ENCODE measurements at regions not wholly inside any gene's neighbourhood (a gene's known extent, or its start where the extent isn't known, plus 50 kb on each side); places are given as distances from the start of the nearest gene placed in this dataset.
A peak's percentile ranks its signal among the peaks of the same experiment; 100 is the strongest.
"Not testable (repeated sequence)": the region's sequence is repeated elsewhere in the genome, so short reads cannot be mapped to it uniquely, and the experiment has no call there.

- DNase-seq = no peak
Measured at GRCh38 chr1:73194965-73195364, 912.6 kb upstream of the NEGR1 start.

DNA sequence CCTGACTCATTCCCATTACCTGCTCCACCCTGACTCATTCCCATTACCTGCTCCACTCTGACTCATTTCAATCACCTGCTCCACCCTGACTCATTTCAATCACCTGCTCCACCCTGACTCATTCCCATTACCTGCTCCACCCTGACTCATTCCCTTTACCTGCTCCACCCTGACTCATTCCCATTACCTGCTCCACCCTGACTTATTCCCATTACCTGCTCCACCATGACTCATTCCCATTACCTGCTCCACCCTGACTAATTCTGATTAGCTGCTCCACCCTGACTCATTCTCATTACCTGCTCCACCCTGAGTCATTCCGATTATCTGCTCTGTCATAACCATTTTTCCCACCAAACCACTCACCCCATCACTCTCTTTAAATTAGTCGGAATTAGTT lies 901.2 kb upstream of the NEGR1 start:
- DNase-seq = not testable (repeated sequence)

- DNase-seq = no peak
Measured at GRCh38 chr1:73181190-73181540, 898.8 kb upstream of the NEGR1 start.

DNA sequence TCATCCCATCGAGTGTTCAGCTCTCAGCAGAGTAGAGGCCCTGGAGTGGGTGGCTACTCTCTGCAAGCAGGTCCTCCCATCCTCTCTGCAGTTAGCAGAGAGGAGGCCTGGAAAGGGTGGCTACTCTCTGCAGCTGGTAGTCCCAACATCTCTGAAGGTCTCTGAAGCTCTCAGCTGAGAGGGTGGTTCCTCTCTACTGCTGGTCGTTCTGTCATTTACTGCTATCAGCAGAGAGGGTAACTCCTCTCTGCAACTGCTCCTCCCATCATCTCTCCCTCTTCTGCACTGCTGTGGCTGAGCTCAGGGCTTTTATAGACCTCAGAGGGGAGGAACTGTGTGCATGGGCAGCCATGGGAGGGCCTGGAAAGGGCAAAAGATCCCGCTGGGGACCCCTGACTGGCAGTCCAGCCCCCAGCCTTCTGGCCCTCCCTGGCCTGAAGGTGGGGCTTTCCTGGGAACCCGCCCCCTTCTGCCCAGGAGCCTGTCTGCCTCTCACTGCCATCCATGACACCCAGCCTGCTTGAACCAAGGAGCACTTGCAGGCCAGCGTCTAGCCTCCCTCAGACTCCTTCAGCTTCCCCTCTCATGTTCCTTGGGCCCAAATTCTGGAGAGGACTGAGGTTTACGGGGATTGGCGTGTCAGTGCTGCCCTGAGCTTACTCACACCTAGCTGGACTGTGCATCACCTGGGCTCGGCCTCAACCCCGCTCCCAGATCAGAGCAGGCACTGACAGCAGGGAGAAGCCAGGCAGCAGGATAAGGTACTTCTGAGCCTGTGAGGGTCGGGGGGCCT lies 898.3 kb upstream of the NEGR1 start:
- no peak for DNase-seq

DNA sequence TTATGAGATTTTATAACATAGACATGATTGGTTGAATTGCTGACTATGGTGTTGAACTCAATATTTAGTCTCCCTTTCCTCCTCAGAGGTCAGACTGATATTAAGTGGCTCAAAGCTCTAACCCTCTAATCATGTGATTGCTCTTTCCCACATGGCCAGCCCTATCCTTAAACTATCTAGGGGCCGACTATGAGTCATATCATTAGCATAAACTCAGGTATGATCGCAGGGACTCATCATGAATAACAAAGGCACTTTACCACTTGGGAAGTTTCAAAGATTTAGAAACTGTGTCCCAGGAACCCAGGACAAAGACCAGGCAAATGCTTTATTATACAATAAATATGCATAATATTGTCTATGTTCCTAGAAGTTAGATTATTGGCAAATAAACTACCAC lies 894.6 kb upstream of the NEGR1 start:
- DNase-seq = no peak

DNA sequence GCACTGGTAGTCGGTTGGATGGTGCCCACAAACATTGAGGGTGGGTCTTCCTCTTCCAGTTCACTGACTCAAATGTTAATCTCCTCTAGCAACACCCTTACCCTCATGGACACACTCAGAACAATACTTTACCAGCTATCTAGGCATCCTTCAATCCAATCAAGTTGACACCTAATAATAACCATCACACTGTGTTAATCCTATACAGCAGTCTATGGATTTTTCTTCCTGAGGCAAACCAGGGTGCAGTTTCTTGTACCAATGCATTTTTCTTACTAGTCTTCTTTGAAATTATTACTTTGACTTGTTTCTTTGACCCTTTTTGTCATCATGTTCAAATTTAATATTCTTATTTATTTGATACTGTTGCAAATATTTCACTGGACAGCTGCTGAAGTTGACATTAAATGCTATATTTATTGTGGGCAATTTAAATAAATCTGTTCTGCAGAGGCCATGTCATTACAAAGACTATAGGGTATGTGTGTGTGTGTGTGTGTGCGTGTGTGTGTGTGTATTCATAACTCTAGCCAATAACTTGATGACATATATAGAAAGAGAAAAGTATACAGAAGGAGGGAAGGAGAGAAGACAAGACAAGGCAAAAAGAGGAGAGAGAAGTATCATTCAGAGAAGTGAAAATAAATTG lies 884.8 kb upstream of the NEGR1 start:
- DNase-seq = no peak

- DNase-seq = no peak
Measured at GRCh38 chr1:73162564-73162963, 880.2 kb upstream of the NEGR1 start.

GRCh38 chr1:73161418-73161817 lies 879.1 kb upstream of the NEGR1 start:
- no peak for DNase-seq

GRCh38 chr1:73160759-73161158 lies 878.4 kb upstream of the NEGR1 start:
- no peak for DNase-seq

DNA sequence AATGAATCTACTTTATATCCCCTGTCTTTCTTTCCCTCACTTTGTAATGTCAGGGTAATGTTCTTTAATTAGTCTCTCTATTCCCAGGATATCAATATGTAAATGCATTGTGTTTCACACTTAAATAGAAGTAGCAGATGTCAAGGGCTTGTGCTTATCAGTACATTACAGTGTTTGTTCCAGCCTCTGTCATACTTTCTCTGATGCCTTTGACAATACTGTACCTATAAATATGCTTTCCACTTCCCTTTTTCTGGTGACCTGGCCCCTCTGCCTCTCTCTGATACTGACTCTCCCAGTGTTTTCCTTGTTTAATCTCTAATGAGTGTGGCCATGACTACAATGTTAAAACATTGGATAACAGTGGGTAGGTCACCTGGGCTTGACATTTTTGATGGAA lies 862.0 kb upstream of the NEGR1 start:
- DNase-seq = no peak

DNA sequence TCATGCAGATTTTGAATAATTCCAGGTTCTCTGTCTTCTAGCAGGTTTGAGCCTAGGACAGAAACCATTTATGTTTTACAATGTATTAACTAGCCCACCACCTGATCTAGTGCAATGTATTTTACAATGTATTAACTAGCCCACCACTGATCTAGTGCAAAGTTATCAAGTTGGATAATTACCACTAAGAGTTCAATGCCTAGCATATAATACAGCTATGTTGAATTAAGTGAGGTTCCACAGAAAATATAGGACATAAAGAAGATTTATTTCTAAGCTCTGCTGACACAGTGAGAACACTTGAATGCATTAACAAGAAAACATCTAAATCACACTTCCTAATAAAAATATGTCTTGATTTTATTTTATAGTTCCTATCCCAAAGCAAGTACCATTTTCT lies 854.6 kb upstream of the NEGR1 start:
- DNase-seq = no peak

DNA sequence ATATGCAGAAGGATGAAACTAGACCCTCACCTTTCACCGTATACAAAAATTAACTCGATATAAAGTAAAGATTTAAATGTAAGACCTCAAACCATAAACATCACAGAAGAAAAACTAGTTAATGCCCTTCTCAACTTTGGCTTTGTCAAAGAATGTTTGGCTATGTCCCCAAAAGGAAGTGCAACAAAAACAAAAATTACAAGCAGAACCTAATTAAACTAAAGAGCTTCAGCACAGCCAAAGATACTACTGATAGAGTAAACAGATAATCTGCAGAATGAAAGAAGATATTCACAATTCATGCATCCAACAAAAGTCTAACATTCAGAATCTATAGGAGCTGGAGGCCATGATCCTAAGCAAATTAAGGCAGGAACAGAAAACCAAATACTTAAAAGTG lies 824.6 kb upstream of the NEGR1 start:
- DNase-seq = no peak

DNA sequence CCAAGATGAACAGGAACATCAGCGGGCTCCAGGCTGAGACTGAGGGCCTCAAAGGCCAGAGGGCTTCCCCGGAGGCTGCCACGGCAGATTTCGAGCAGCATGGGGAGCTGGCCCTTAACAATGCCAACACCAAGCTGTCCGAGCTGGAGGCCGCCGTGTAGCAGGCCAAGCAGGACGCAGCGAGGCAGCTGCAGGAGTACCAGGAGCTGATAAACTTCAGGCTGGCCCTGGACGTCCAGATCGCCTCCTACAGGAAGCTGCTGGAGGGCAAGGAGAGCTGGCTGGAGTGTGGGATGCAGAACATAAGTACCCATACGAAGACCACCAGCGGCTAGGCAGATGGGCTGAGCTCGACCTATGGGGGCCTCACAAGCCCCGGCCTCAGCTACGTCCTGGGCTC lies 823.4 kb upstream of the NEGR1 start:
- no peak for DNase-seq

GRCh38 chr1:73104749-73105148 lies 822.4 kb upstream of the NEGR1 start:
- DNase-seq = no peak

DNA sequence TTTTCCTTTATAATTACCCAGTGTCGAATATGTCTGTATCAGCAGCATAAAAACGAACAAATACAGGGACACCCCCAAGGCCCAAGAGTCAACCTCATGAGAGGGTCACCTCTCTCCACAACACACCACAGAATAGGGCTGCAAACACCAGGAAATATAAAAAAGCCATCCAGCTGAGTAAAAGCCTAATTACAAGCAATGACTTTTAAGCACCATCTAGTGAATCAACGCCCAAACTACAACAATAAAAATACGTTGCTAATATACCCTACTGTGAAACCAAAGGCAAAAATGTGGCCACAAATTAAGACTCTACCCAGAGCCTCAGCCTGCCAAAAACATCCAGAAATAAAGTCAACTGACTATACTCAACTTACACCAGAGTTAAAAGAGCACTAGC lies 817.9 kb upstream of the NEGR1 start:
- no peak for DNase-seq

DNA sequence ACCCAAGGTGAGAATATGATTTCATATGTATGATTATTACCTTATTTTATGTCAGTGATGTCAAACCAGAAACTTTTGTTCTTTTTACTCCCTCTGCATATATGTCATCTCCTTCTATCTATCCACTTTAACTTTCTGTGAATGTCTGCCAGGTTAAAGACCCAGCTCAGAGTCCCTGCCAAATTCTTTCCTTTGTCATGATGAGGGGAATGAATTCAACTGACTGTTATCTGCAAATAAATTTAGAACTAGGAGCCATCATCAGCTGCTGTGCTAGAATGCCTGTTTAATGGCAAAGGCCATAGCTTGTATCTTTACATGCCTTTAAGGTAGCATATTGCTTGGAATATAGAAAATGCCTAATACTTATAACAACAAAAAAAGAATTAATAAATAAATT lies 815.6 kb upstream of the NEGR1 start:
- no peak for DNase-seq

- no peak for DNase-seq
Measured at GRCh38 chr1:73096841-73097240, 814.5 kb upstream of the NEGR1 start.

DNA sequence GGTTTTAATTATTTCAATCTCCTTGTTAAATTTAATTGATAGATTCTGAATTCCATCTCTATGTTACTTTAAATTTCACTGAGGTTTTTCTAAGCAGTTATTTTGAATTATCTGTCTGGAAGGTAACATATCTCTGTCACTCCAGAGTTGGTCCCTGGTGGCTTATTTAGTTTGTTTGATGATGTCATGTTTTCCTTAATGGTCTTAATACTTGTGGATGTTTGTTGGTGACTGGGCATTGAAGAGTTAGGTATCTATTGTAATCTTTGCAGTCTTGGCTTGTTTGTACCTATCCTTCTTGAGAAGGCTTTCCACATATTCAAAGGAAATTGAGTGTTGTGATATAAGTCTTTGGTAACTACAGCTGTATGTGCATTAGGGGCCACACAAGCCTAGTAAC lies 810.0 kb upstream of the NEGR1 start:
- no peak for DNase-seq

GRCh38 chr1:73066866-73067265 lies 784.5 kb upstream of the NEGR1 start:
- peak; percentile 1 for DNase-seq

GRCh38 chr1:73065339-73066041 lies 783.2 kb upstream of the NEGR1 start:
- peak; percentile 83 for DNase-seq

DNA sequence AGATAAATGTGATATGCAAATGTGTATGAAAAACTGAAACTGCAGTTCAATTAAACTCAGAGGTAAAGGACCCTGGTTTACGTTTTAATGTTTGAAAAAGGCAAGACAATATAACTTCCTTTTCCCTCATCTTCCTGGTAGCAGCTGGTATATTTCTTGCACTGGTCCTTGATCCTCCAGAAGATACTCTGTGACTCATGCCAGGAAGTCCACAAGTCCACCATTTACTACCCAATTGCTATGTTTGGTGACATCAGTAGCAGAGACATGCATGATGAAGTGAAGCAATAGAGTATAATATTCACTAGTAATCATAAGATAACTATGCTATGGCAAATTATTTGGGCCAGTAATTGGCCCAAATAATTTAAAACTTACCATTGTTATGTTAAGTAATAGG lies 774.5 kb upstream of the NEGR1 start:
- DNase-seq = no peak

DNA sequence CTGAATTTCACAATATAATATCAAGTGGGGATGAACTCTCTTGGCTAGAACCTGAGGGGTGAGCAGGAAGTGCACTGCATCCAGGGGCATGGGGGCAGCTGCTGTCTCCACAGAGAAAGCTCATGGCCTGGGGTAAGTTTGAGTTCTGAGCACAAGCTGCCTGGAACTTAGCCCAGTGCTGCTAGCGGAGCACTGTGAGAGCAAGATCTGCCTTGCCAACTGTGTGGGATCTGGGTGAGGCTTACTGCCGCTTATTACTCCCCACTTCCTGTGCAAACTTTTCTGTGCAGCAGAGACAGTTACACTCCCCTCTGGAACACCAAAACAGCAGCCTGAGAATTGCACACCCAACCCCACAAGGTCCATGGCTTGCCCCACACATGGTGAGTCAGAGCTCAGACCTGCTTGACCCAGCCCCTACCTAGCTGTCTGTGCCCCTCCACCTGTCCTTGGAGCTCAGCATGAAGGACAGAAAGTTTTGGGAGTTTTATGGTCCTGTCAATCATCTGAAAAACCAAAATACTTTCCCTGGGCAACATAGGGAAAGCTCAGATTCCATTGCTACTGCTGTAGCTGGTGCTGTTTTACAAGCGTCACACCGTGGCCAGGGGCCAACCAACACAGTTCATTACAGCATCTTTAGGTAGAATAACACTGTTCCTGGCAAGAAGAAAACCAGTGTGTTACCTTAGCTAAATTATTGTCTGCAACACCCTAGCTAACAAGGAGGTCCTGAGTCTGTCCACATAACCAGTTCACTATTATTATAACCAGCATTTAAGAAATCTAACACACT lies 762.1 kb upstream of the NEGR1 start:
- DNase-seq = no peak

GRCh38 chr1:73042403-73042802 lies 760.1 kb upstream of the NEGR1 start:
- DNase-seq = no peak

All from NCI-H1092 (cell line).